Epithelial cell of esophagus (primary cell): ENCODE measurements at regions not wholly inside any gene's neighbourhood (a gene's known extent, or its start where the extent isn't known, plus 50 kb on each side); places are given as distances from the start of the nearest gene placed in this dataset.
"Not testable (repeated sequence)": the region's sequence is repeated elsewhere in the genome, so short reads cannot be mapped to it uniquely, and the experiment has no call there.

Experiments
- DNase-seq: peaks from one replicate; pipeline ENCODE4 v3.0.0; 2010; ENCODE audit warnings: low read depth
- H3K4me3 ChIP-seq: 2 replicates; pipeline ENCODE4 v1.5.1; 2011; ENCODE audit warnings: mild to moderate bottlenecking, low read length, control low read depth
- CTCF ChIP-seq: IDR thresholded peaks from 2 replicates; pipeline ENCODE4 v1.5.1; 2011; ENCODE audit warnings: low read depth, mild to moderate bottlenecking, low read length, control low read depth, inconsistent platforms; ENCODE audit not compliant: insufficient read depth; ENCODE audit errors: missing control alignments

DNA sequence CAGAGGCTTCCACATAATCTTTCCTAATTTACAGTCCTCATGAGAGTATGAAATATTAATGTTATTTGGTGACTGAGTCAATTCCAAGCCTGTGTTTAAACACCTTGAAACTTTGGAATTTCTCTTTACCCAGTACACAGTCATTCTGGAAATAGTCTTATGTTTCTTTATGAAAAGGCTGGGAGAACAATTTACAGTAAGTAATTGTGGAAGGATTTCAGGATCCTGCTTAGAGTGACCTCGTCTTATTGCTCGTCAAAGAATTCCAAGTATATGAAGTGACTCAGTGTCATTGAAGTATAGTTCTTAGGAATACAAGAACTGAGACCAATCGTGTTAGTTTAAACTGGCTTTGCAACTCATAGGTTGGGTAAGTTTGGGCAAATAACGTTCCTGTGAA, 634.2 kb downstream of the SLC16A7 start:
- no peak for TF ChIP-seq CTCF

GRCh38 chr12:60231303-60231702, 635.5 kb downstream of the SLC16A7 start:
- no peak for TF ChIP-seq CTCF
- DNase-seq = no peak
- H3K4me3 ChIP-seq = no peak overlapping the region

More for the DNA sequence above, 634.2 kb downstream of the SLC16A7 start:
- no peak for DNase-seq
- no peak overlapping the region for H3K4me3 ChIP-seq

DNA sequence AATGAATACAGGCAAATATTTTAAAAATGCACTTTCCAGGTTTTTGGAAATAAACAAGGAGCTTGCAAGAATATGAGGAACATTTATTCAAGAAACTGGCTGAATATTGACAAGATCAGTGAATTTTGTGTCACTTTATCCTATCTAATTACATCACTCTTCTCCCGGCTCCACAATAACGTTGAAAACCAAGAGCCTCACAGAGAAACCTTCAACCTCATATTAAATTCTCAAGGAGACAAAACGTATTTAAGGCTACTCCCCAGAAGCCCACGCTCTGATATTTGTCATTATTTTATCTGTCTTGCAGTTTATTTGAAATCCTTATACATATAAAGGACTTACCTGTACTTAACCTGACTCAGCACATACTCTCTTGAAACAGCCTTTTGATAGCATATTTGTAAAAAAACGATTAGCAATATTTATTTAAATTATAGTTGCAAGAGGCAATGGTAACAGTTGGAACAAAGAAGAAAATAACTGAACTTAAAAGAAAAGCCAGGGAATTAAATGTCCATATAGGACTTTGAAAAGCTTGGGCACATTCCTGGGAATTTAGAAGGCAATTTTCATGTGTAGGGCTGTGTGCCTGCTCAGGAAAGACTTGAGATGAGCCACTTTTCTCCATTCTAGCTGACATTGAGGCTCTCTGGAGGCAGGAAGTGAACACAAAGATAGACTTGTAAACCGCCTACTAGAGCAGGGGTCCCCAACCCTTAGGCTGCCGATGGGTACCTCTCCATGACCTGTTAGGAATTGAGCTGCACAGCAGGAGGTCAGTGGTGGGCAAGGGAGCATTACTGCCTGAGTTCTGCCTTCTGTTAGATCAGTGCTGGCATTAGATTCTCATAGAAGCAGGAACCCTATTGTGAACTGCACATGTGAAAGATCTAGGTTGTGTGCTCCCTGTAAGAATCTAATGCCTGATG, 636.4 kb downstream of the SLC16A7 start:
- TF ChIP-seq CTCF = no peak
- no peak overlapping the region for H3K4me3 ChIP-seq
- no peak for DNase-seq

DNA sequence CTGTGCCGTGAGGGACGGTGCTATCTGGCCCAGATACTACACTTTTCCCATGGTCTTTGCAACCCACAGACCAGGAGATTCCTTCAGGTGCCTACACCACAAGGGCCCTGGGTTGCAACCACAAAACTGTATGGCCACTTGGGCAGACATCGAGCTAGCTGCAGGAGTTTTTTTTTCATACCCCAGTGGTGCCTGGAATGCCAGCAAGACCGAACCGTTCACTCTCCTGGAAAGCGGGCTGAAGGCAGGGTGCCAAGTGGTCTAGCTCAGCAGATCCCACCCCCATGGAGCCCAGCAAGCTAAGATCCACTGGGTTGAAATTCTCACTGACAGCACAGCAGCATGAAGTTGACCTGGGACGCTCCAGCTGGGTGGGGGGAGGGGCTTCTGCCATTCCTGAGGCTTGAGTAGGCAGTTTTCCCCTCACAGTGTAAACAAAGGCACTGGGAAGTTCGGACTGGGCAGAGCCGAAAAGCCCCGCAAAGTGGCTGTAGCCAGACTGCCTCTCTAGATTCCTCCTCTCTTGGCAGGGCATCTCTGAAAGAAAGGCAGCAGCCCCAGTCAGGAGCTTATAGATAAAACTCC, 638.9 kb downstream of the SLC16A7 start:
- not testable (repeated sequence) for DNase-seq, H3K4me3 ChIP-seq

DNA sequence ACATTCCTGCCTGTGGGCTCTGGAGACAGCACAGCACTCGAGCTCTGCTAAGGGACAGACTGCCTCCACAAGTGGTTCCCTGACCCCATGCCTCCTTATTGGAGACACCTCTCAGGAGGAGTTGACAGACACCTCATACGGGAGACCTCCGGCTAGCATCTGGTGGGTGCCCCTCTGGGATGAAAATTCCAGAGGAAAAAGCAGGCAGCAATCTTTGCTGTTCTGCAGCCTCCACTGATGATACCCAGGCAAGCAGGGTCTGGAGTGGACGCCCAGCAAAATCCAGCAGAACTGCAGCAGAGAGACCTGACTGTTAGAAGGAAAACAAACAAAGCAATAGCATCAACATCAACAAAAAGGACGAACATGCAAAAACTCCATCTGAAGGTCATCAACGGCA, 639.4 kb downstream of the SLC16A7 start:
- no peak for DNase-seq
- no peak for TF ChIP-seq CTCF
- H3K4me3 ChIP-seq = no peak overlapping the region

DNA sequence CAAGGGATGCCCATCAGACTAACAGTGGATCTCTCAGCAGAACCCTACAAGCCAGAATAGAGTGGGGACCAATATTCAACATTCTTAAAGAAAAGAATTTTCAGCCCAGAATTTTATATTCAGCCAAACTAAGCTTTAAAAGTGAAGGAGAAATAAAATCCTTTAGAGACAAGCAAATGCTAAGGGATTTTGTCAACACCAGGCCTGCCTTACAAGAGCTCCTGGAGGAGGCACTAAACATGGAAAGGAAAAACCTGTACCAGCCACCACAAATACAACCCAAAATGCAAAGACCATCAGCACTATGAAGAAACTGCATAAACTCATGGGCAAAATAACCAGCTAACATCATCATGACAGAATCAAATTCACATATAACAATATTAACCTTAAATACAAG, 640.6 kb downstream of the SLC16A7 start:
- DNase-seq, H3K4me3 ChIP-seq: not testable (repeated sequence)

DNA sequence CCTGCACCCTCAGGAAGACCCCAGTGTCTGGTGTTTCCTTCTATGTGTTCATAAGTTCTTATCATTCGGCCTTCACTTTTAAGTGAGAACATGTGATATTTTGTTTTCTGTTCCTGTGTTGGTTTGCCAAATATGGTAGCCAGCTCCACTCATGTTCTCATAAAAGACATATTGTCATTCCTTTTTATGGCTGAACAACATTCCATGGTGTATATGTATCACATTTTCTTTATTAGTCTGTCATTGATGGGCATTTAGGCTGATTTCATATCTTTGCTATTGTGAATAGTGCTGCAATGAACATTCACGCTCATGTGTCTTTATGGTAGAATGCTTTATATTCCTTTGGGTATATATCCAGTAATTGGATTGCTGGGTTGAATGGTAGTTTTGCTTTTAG, 645.1 kb downstream of the SLC16A7 start:
- no peak for TF ChIP-seq CTCF

GRCh38 chr12:60251091-60251490, 655.3 kb downstream of the SLC16A7 start:
- no peak for DNase-seq
- no peak for TF ChIP-seq CTCF
- H3K4me3 ChIP-seq = no peak overlapping the region

More for the DNA sequence above, 645.1 kb downstream of the SLC16A7 start:
- no peak overlapping the region for H3K4me3 ChIP-seq
- DNase-seq = no peak
